HK-2 (cell line): ENCODE measurements at regions not wholly inside any gene's neighbourhood (a gene's known extent, or its start where the extent isn't known, plus 50 kb on each side); places are given as distances from the start of the nearest gene placed in this dataset.

ENCODE experiments used
- DNase-seq: peaks from one replicate; pipeline ENCODE4 v3.0.0-alpha.2; 2018; ENCODE audit not compliant: unreplicated experiment

DNA sequence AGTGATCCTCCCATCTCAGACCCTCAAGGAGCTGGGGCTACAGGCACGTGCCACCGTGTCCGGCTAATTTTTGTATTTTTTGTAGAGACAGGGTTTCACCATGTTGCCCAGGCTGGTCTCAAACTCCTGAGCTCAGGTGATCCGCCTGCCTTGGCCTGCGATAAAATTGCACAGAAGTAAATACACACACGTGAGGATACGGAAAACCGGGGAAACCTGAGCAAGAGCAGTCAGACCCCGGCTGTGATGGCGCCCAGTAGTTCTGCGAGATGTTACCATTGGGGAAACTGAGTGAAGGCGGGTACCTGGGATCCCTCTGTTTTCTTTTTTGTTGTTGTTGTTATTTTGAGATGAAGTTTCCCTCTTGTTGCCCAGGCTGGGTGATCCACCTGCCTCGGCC is 114.9 kb downstream of the C9orf50 start:
- DNase-seq, result no peak

DNA sequence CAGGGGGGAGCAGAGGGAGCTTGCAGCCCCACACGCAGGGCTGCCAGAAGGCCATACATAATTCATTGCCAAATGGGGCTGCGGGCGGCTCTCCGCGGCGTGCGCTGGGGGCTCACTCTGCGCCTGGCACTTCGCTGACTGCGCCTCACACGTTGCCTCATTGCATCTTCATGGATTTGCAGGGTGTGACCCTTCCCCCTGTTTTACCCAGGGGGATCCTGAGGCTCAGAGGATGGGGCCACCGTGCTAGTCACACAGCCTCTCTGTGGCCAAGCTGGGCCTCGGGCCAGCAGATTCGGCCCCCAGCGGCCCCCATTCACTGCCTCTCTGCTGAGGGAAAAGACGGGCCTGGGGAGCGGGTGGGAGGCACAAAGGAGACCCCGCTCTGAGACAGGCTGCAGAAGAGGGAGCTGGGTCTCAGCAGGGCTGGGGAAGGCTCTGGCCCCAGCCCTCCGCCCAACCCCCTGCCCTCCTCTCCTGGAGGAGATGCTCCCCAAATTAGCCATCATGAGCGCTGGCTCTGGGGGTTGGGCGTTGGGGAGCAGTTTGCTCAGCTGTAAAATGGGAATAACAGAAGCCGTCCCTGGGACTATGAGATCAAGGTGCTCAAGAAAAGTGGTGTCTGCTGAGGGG is 115.5 kb downstream of the C9orf50 start:
- DNase-seq, result no peak

DNA sequence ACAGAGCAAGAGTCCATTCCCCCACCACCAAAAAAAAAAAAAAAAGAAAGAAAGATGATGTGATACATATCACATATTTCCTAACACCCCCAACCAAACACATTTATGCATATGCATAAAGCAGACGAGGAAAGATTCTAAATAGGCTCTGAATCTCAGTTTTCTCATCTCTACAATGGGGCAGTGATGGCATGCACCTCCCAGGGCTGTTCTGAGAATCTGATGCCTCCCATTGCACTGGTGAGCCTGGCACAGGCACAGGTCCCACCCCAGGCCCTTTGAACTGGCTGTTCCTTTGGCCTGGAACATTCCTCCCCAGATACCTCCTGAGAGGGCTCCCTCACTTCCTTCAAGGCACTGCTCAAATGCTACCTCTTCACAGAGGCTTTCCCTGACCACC is 116.5 kb downstream of the C9orf50 start:
- no peak for DNase-seq

DNA sequence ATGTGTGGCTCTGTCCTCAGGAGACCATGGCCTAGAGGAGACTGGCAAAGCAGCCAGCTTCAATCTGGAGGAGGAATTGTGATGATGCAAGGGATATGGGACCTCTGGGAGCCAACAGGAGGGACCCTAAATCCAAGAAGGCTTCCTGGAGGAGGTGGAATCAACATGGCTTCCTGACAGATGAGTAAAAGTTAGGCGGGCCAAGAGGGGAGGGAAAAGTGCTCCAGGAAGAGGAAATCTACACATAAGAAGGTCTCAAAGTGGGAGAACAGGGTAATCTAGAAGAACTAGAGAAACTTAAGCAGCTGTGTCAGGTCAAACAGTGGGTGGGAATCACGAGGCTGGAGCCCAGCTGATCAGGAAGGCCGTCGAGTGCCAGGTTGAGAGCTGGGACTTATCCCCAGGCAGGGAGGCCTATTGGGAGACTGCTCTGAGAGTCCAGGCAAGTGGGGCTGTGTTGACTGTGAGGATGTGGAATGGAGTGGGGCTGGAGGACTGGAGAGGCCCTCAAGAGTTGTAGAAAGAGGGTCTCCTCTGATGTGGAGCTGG is 119.1 kb downstream of the C9orf50 start:
- DNase-seq, result no peak

DNA sequence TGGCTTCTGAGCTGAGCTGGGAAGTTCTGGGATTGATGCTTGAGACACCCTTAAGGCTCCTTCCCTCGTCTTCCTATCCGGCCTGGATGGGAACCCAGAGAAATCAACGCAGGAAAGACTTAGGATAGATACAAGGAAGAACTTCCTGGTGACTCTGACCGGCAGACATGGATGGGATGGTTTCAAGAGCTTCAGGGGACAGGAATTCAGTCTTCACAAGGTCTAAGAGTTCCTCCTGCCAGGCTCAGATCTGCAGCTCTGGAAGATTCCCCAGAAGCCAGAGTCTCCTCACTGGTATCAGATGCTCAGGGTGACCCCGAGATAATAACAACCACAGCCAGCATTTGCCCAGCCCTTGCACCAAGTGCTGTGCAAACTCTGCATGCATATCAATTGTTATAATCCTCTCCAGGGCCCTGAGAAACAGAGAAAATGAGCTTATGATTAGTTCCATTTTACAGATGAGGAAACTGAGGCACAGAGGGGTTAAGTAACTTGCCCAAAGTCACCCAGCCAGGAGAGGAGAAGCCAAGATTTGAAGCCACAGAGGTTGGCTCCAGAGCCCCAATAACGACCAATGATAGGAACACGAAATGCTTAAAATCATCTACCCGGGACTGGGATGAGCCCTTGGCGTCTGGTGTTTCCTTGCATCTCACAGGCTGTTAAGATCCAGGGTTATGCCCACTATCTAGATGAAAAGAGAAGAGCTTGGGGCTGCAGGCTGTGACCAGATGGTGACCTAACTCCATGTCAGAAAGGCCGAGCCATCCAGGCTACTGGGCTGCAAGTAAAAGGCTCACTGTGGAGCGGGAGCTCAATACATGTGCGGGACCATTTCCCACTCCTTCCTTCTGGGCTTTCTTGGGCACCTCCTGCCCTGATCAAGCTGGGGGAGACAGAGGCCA is 119.8 kb downstream of the C9orf50 start:
- DNase-seq, result no peak

DNA sequence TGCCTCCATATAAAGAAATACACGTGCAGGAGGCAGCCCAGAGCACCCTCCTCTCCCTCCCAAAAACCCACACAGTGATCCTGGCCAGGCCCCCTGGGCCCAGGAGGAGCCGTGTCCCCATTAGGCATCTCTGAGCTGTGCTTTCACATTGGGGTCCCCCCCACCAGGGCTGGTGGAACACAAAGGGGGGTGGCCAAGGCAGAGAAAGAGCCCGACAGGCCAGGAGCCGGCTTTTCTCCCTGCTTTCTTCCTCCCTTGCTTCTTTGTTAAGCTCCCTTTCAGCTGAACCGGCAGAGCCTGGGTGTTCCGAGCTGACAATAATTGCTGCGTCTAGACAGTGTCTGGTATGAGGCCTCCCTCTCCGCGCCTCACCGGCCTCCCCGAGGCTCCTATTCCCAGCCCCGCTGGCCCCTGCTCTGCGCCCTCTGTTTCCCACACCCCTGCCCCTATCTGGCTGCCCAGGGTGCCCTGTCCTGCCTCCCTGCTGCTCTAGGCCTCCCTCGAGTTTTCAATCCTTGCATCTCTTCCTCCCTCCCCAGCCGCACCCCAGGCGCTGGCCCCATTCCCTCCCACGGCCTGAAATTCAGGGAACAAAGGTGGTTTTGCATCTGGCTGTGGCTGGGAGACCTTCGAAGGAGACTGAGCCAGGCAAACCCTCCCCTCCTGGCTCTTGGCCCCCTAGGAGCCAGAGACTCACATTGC is 120.6 kb downstream of the C9orf50 start:
- DNase-seq, result peak; percentile 55

DNA sequence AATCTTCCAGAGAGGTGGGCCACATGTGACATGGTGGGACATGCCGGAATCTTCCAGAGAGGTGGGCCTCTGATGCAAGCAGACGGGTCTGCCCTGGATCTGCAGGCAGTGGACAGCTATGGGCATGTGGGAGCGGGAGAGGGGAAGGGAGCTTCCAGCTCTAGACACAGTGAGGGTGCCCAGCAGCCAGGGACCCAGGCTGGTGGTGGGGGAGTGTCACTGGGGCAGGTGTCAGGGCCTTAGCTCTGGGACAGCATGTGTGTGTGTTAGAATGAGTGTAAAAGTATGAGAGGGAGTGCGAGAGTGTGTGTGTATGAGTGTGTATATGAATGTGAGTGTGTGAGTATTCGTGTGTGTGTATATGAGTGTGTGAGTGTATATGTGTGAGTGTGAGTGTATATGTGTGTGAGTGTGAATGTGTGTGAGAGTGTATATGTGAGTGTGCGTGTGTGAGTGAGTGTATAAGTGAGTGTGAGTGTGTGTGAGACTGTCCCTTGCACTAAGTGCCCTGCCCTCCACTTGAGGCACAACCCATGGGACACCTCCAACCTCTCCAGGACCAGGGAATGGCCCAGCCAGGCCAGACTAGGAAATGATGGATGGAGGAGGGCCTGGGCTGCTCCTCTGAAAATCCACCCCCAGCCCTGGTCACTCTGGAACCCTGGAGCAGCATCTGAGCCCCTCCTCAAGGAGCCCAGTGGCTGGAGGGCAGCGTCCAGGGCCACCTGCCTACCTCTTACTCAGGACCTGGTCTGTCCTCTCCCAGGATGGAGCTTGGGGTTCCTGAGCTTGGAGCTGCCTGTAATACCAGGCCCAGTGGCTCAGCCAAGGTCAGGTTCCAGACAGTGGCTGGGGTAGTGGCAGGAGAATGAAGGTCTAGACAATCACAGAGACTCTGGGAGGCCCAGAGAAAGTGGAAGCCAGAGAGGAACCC is 122.2 kb downstream of the C9orf50 start:
- DNase-seq, result no peak

DNA sequence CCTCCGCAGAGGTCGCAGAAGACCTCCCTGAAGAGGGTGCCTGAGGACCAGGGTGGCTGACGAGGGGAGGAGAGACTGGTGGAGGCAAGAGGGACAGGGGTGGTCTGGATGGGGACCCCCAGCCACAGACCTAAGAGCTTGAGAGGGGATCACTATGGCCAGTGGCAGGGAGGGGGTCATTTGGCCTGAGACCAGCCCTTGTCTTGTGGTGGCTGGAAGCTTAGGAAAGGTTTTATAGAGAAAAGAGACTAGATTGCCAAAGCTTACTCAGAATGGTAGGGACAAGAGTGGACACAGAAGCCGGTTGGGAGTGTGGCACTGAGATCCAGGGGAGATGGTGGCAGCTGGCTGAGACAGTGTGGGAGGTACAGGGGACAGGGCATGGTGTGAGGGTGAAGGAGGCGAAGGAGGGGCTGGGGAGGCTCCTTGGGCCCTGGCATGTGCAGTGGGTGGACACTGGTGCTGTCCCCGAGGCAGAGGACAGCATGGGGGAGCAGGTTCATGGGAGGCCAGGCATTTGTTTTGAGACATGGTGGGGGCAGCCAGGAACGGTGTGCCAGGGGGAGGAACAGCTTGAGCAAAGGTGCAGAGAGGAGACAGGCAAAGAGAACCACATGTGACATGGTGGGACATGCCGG is 123.0 kb downstream of the C9orf50 start:
- no peak for DNase-seq

DNA sequence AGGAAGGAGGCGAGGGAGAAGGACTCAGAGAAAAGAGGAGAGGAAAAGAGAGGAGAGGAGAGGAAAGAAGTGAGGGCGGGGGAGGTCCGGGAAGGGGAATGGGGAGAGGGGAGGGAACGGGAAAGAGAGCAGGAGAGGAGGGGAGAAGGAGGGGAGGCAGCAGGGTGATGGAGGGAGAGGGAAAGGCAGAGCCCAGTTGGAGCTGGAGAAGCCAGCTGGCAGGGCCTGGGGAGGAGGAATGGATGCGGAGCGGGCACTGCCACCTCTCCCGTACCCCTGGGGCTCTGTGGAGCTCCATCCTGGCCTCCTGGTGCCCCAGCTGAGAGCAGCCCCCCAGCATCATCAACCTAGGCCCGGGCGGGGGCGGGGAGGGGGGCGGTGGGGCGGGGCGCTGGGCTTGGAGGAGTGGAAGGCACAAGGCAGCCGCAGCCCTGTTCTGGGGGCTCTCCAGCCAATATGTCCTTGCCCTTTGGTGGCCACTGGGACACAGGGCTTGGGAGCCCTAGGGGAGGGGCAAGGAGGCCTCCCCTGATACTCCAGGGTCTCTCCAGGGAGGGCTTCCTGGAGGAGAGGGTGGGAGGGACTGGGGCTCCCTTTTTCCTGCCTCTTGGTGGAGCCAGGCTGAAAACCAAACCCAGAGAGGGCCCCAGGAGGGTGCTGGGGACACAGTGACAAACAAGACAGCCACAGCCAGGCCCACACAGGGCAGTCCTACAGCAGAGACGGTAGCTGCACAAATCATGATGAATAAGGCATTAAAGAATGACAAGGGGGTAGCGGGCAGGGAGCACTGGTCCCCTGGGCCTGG is 123.7 kb downstream of the C9orf50 start:
- DNase-seq, result peak; percentile 64

DNA sequence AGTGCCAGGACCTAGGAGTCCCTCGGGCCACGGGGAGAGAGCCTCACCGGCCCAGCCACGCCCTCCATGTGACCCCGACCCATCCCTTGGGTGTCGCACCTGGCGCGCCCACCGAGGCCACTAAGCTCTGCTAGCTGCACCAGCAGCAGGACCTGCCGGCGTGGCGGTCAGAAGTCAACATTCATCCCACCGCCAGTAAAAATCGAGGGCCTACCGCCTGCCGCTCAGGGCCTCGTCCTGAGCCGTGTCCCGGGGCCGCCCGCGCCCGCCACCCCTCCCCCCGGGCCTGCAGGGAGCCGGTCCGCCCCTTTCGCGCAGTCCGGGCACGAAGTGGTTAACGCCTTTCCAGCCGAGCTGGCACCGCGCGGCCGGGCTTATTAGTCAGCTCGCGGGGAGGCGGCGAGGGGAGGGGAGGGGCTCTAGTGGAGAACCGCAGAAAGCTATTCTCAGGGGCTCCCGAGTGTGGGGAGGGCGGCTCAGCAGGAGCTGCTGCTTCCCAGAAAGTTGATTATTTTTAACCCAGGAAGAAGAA is 124.4 kb downstream of the C9orf50 start:
- DNase-seq, result peak; percentile 97

DNA sequence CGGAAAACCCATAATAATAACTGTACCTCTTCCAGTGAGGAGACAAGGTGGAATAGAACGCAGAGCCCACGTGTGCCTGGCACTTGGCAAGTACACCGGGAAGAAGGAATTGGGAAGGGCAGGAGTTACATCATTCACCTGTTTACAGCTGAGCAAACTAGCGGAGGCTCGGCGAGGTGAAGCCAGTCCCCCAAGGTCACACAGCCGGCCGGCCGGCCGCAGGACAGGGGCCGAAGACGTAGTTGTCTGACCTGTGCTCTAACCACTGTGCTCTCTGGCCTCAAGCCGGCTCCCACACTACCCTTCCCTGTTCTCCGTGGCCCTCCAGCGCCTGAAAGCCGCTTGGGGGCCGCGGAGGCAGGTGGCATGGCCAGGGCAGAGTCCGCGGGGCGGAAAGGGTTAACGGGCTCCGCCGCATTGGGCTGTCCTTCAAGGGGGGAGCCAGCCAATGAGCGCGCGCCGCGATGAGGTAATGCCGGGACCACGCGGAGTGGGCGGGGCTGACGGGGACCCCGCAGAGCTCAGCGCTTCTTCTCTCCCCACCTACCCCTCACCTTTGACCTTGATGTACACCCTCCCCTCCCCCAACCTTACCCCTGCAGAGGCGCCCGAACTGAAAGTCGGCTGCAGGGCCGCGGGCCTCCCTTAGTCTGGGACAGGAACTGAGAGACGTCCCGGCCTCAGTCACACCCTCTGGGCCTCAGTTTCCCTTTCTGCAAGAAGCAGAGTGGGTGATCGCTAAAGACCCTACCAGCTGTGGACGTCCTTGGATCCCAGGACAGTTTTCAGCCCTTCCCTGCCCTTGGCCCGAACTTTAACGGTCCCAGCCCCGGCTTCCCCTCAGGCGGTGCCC is 125.1 kb downstream of the C9orf50 start:
- DNase-seq, result peak; percentile 96

DNA sequence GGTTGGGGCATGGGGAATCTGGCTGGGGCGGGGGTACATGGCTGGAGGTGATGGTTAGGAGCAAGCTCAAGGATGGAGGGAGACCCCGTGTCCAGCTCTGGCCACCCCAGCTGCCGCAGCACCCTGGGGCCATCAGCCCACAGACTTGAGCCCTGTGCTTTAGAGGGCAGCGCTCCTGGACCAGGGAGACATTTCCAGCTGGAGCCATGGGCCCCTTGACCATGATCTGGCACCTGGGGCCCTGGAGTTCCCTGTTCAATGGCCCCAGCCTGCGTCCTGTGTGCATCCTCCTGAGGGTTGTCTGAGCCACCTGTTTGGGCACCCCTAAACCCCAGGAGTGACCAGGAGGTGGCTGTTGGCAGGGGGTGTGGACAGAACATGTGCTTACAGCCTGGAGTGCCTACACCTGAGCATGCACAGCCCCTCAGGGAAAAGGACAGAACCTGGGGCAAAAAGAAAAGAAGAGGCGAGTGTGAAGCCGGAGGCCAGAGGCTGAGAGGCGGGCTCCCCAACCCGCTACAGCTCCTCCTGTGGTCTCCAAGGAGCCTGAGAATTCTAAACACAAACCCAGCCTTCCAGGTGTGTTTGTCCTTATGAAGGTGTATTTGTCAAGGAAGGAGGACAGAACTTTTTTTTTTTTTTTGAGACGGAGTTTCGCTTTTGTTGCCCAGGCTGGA is 126.7 kb downstream of the C9orf50 start:
- DNase-seq, result no peak

DNA sequence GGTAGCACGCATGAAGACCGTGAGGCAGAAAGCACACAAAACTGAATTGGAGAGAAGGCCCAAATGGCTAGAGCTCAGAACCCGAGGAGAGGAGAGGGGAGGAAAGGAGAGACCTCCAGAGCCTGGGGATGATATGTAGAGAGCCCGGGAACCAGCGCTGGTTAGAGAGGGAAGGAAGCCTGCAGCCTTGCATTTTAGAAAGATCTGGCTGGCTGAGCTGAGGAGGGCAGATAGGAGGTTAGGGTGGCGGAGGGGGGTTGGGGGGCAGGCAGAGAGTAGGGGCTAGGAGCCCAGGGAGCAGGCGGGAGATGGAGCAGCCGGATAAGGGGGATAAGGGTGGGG is 127.2 kb downstream of the C9orf50 start:
- DNase-seq, result no peak

DNA sequence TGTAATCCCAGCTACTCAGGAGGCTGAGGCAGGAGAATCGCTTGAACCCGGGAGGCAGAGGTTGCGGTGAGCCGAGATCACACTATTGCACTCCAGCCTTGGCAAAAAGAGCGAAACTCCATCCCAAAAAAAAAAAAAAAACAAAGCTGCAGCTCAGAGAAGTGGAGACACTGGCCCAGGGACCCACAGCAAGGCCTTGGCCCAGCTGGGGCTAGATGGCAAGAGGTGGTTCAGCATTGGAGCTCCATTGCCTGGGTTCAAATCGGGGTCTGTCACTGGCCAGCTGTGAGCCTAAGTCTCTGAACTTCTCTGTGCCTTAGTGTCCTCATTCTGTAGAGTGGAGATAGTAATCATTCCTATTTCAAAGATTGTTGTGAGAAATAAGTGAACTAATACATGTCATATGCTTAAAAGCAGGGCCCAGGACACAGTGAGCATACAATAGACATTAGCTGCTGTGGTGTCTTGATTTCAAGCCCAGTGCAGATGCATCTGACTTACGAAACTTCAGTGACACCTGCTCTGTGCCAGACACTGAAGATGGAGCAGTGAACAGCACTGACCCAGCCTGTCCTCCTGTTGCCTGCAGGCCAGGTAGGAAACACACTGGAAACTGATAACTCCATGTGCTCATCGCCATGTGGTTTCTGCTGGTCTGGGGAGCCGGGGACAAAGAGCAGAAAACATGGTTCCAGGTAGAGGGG is 127.7 kb downstream of the C9orf50 start:
- no peak for DNase-seq

DNA sequence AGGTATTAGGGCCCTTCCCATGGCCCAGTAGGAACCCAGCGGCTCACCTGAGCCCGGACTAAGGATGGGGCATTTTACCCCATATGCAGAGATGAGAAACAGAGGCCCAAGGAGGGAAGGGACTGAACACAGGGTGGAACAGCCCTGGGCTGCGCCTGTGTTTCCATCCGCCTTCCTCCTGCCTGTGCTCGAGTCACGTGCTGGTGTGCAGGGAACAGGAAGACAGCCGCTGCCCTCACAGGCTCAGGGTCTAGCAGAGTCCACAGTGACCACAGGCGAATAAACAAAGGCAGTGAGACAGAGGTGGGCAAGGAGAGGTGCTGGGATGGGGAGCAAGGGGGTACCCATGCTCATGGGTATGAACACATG is 129.4 kb downstream of the C9orf50 start:
- no peak for DNase-seq

DNA sequence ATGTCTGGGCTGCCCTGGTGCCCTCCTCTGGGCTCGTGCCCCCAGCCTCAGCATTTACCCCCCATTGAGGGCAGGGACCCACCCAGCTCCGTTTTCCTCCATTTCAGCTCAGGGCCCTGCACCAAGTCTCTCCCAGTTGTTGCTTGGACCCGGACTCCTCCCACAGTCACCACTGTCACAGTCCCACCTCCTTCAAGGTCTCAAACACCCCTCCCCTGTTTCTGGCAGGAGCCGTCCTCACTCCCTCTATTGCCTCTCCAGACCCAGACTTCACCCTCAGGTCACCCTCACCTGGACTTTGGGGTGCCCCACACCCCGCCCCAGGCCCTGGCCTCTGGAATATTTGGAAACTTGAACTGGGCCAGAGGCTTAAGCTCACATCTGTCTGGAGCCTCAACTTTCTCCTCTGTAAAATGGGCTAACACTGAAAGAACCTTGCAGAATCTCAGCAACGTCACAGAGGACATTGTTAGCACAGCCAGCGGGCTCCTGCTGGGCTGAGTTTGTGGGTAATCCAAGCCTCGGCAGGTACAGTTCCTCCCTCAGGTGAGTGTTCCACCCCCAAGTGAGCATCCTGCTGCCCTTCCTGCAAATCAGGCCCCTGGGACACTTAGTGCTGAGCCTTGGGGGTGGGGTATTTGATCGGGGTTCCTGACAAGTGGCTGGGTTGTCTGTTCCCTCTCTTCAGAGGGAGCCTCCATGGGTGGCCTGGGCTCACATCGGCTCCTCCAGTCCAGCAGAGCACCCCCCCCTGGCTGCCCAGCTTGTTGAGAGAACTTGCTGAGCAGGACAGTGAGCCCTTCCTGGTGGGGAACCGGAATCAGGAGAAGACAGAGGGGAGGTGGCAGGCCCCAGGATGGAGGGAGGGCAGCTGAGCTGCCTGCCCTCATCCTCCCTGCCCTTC is 130.1 kb downstream of the C9orf50 start:
- no peak for DNase-seq
